Activated CD4-positive, alpha-beta T cell treated with anti-CD3 and anti-CD28 coated beads, Interleukin-2, amount 50 U/mL, for 48 hours (primary cell): ENCODE measurements at regions not wholly inside any gene's neighbourhood (a gene's known extent, or its start where the extent isn't known, plus 50 kb on each side); places are given as distances from the start of the nearest gene placed in this dataset.

Experiments used
- DNase-seq, 2 experiments: peaks; one replicate each; pipeline ENCODE4 v3.0.0-alpha.2; 2020

GRCh38 chr7:115113776-115114175, 191.9 kb downstream of the MDFIC start:
- no peak for DNase-seq

- DNase-seq = no peak
Observed at GRCh38 chr7:115113131-115113530, 191.2 kb downstream of the MDFIC start.

- DNase-seq = no peak
Observed at GRCh38 chr7:115110523-115110922, 188.6 kb downstream of the MDFIC start.

GRCh38 chr7:115106316-115106715, 184.4 kb downstream of the MDFIC start:
- DNase-seq = no peak

GRCh38 chr7:115102738-115103137, 180.8 kb downstream of the MDFIC start:
- no peak for DNase-seq

- no peak for DNase-seq
Observed at GRCh38 chr7:115101199-115101598, 179.3 kb downstream of the MDFIC start.

- no peak for DNase-seq
Observed at GRCh38 chr7:115099906-115100305, 178.0 kb downstream of the MDFIC start.

GRCh38 chr7:115097175-115097671, 175.3 kb downstream of the MDFIC start:
- DNase-seq = no peak

GRCh38 chr7:115096262-115096661, 174.4 kb downstream of the MDFIC start:
- DNase-seq = no peak

GRCh38 chr7:115094163-115094562, 172.3 kb downstream of the MDFIC start:
- DNase-seq = no peak

GRCh38 chr7:115088893-115089292, 167.0 kb downstream of the MDFIC start:
- no peak for DNase-seq

- no peak for DNase-seq
Observed at GRCh38 chr7:115087437-115087836, 165.5 kb downstream of the MDFIC start.

GRCh38 chr7:115086146-115086841, 164.4 kb downstream of the MDFIC start:
- DNase-seq = no peak

GRCh38 chr7:115085421-115085820, 163.5 kb downstream of the MDFIC start:
- no peak for DNase-seq

- DNase-seq = no peak
Observed at GRCh38 chr7:115083935-115084334, 162.0 kb downstream of the MDFIC start.

- DNase-seq = no peak
Observed at GRCh38 chr7:115081772-115082171, 159.9 kb downstream of the MDFIC start.

GRCh38 chr7:115078851-115079250, 157.0 kb downstream of the MDFIC start:
- DNase-seq = no peak

- no peak for DNase-seq
Observed at GRCh38 chr7:115078386-115078785, 156.5 kb downstream of the MDFIC start.

- DNase-seq = no peak
Observed at GRCh38 chr7:115070311-115070710, 148.4 kb downstream of the MDFIC start.
